Lung (tissue), 11 donors: ENCODE measurements at regions not wholly inside any gene's neighbourhood (a gene's known extent, or its start where the extent isn't known, plus 50 kb on each side); places are given as distances from the start of the nearest gene placed in this dataset.

Experiments
- ATAC-seq: fragments of 200-7000 bp; cut with Tn5 transposase; one replicate; pipeline ENCODE4 v1.9.1; 2020; ENCODE audit warnings: moderate number of reproducible peaks; ENCODE audit not compliant: insufficient read depth, low FRiP score
- DNase-seq, 3 donors: peaks; one replicate each; pipeline ENCODE4 v3.0.0-alpha.2; 2013 to 2017
- H3K27ac ChIP-seq, 2 donors: one replicate each; pipeline ENCODE4 v1.5.1; 2013; ENCODE audit warnings: mild to moderate bottlenecking in 2 of 2, moderate library complexity in 2 of 2, control low read depth in 1 of 2, inconsistent platforms in 1 of 2, low read depth in 1 of 2, low read length in 1 of 2
- H3K27me3 ChIP-seq, 3 donors: one replicate each; pipeline ENCODE4 v1.5.1; 2013; ENCODE audit warnings: low read length in 2 of 3; ENCODE audit not compliant: control insufficient read depth in 3 of 3, insufficient read depth in 3 of 3
- H3K36me3 ChIP-seq, 4 donors: one replicate each; pipeline ENCODE4 v1.5.1; 2013; ENCODE audit warnings: low read length in 4 of 4, mild to moderate bottlenecking in 1 of 4, moderate library complexity in 1 of 4; ENCODE audit not compliant: control insufficient read depth in 4 of 4, insufficient read depth in 4 of 4
- H3K4me1 ChIP-seq, 5 donors: one replicate each; pipeline ENCODE4 v1.5.1; 2013; ENCODE audit warnings: low read length in 5 of 5, mild to moderate bottlenecking in 2 of 5, moderate library complexity in 1 of 5; ENCODE audit not compliant: control insufficient read depth in 5 of 5, insufficient read depth in 5 of 5
- H3K4me3 ChIP-seq: one replicate; pipeline ENCODE4 v1.5.1; 2013; ENCODE audit warnings: mild to moderate bottlenecking, control low read depth, moderate library complexity
- H3K9ac ChIP-seq, 2 donors: one replicate each; pipeline ENCODE4 v1.5.1; 2013; ENCODE audit warnings: low read length in 2 of 2, control low read depth in 1 of 2; ENCODE audit not compliant: insufficient read depth in 1 of 2
- H3K9me3 ChIP-seq, 4 donors: one replicate each; pipeline ENCODE4 v1.5.1; 2013; ENCODE audit warnings: low read length in 3 of 4, mild to moderate bottlenecking in 1 of 4, moderate library complexity in 1 of 4; ENCODE audit not compliant: control insufficient read depth in 4 of 4, insufficient read depth in 3 of 4
- WGBS, 2 donors: extraction: QIAGEN DNeasy Blood & Tissue Kit; methylation state at CpG; one replicate each; pipeline ENCODE4 v1.1.7; 2013; 5-methylcytosine and 5-hydroxymethylcytosine counted together
- TF ChIP-seq, protein P1 (sequence below): IDR thresholded peaks from 2 replicates; pipeline ENCODE4 v1.5.1; 2012; ENCODE audit warnings: mild to moderate bottlenecking; ENCODE audit errors: control extremely low read depth, extremely low read depth
- donor health status: control.
- donor health status: control.
- donor health status: Bipolar disorder and iron deficiency.
- donor health status: healthy.
- donor health status: DM: yes; HTN: yes; CAD: no.

GRCh38 chr15:94033014-94033682 lies 198.2 kb upstream of the MCTP2 start:
- H3K9me3 ChIP-seq = no peaks in the 10 kb centered on the region
- TF ChIP-seq, protein P1, sequence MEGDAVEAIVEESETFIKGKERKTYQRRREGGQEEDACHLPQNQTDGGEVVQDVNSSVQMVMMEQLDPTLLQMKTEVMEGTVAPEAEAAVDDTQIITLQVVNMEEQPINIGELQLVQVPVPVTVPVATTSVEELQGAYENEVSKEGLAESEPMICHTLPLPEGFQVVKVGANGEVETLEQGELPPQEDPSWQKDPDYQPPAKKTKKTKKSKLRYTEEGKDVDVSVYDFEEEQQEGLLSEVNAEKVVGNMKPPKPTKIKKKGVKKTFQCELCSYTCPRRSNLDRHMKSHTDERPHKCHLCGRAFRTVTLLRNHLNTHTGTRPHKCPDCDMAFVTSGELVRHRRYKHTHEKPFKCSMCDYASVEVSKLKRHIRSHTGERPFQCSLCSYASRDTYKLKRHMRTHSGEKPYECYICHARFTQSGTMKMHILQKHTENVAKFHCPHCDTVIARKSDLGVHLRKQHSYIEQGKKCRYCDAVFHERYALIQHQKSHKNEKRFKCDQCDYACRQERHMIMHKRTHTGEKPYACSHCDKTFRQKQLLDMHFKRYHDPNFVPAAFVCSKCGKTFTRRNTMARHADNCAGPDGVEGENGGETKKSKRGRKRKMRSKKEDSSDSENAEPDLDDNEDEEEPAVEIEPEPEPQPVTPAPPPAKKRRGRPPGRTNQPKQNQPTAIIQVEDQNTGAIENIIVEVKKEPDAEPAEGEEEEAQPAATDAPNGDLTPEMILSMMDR = no peak
- ATAC-seq = no peak
- 70 to 80% methylated on average over 8 of the region's 8 CpGs for WGBS, 2 donors
- no peak overlapping the region for H3K27ac ChIP-seq
- H3K27me3 ChIP-seq = no peaks in the 10 kb centered on the region
- H3K9ac ChIP-seq = no peak overlapping the region
- no peak overlapping the region for H3K4me3 ChIP-seq
- H3K4me1 ChIP-seq = no peaks in the 10 kb centered on the region
- no peak for DNase-seq
- H3K36me3 ChIP-seq = no peaks in the 10 kb centered on the region

GRCh38 chr15:94032571-94032970 lies 198.8 kb upstream of the MCTP2 start:
- Histone ChIP-seq H3K9me3 (no peaks in the 10 kb centered on the region), H3K27me3 (no peaks in the 10 kb centered on the region), H3K27ac (no peak overlapping the region), H3K4me3 (no peak overlapping the region), H3K9ac (no peak overlapping the region), H3K4me1 (no peaks in the 10 kb centered on the region), H3K36me3 (no peaks in the 10 kb centered on the region)
- 89 to 97% methylated on average over 7 of the region's 7 CpGs for whole genome bisulfite sequencing, 2 donors
- DNase-seq = no peak
- TF ChIP-seq, protein P1 = no peak
- ATAC-seq = no peak

- Histone ChIP-seq H3K36me3 (no peaks in the 10 kb centered on the region), H3K27me3 (no peaks in the 10 kb centered on the region), H3K9ac (no peak overlapping the region), H3K9me3 (no peaks in the 10 kb centered on the region), H3K4me1 (no peaks in the 10 kb centered on the region), H3K4me3 (no peak overlapping the region), H3K27ac (no peak overlapping the region)
- 83 to 94% methylated on average over 1 of the region's 1 CpG for whole genome bisulfite sequencing, 2 donors
- TF ChIP-seq, protein P1 = no peak
- no peak for ATAC-seq
- no peak for DNase-seq
These were observed 200.3 kb upstream of the MCTP2 start for GRCh38 chr15:94031072-94031471.

GRCh38 chr15:94029495-94029894 lies 201.9 kb upstream of the MCTP2 start:
- DNase-seq (peak in 2 of 3 donors; percentile 1 to 32), ATAC-seq (no peak)
- Histone ChIP-seq H3K9ac (no peak overlapping the region), H3K27ac (no peak overlapping the region), H3K4me1 (no peaks in the 10 kb centered on the region), H3K9me3 (no peaks in the 10 kb centered on the region), H3K4me3 (no peak overlapping the region), H3K27me3 (no peaks in the 10 kb centered on the region), H3K36me3 (no peaks in the 10 kb centered on the region)
- TF ChIP-seq, protein P1 = no peak
- WGBS, 2 donors = 40 to 59% methylated on average over 1 of the region's 1 CpG
